ENCODE measurements at regions not wholly inside any gene's neighbourhood (a gene's known extent, or its start where the extent isn't known, plus 50 kb on each side); places are given as distances from the start of the nearest gene placed in this dataset.

DNA sequence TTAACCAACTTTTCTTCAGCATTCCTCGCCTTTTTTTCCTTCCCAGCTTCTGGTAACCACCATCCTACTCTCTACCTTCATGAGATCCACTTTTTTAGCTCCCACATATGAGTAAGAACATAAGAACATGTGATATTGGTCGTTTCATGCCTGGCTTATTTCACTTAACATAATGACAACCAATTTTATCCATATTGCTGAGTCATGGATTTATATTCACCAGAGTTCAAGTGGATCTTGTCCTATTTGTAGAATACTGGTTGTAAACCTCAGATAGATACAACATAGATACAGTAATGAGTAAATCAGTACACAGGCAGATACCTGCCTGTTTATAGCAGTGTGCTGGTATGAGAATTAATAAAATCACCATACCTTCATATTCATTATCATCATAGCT, 412.0 kb upstream of the RBMS3 start:
- no peaks in the 10 kb centered on the region for H3K27me3 ChIP-seq (ENCODE audit: control insufficient read depth in 1 of 2, insufficient read depth in 2 of 2, low read length in 2 of 2)
- no peaks in the 10 kb centered on the region for H3K36me3 ChIP-seq (ENCODE audit: control insufficient read depth in 2 of 2, insufficient read depth in 2 of 2, low read length in 1 of 2)
- H3K27ac ChIP-seq (ENCODE audit: low read depth in 2 of 2, low read length in 1 of 2), result no peak overlapping the region
- no peaks in the 10 kb centered on the region for H3K4me1 ChIP-seq (ENCODE audit: control insufficient read depth in 2 of 2, insufficient read depth in 2 of 2, low read length in 1 of 2)
- H3K4me3 ChIP-seq (ENCODE audit: low read depth in 1 of 2, low read length in 2 of 2), result no peak overlapping the region
- WGBS, 2 donors, result 55 to 60% methylated on average over 2 of the region's 2 CpGs
- H3K9me3 ChIP-seq (ENCODE audit: control insufficient read depth in 2 of 2, insufficient read depth in 1 of 2, low read depth in 1 of 2, low read length in 1 of 2), result no peaks in the 10 kb centered on the region

DNA sequence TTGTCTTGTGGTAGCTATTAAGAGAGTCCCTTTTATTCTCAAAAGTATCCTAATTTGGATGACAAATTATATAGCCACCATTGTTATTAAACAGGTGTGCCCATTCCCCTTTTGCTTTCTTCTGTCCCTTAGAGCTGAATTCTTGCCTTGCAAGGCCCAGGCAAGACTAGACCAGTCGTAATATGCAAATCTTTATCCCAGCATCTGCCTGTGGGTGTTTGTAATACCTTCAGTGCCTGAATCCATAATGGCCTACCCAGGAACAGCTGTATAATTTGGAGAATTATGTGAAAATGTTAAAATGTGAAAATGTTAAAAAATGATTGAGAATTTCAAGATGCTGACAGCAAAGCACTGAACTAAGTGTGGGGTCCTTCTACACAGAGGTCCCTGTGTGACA, 403.0 kb upstream of the RBMS3 start:
- Histone ChIP-seq H3K4me3 (ENCODE audit: low read depth in 1 of 2, low read length in 2 of 2) (no peak overlapping the region), H3K9me3 (ENCODE audit: control insufficient read depth in 2 of 2, insufficient read depth in 1 of 2, low read depth in 1 of 2, low read length in 1 of 2) (peaks cover 0 to 3% of the 10 kb centered on the region in 2 donors), H3K4me1 (ENCODE audit: control insufficient read depth in 2 of 2, insufficient read depth in 2 of 2, low read length in 1 of 2) (no peaks in the 10 kb centered on the region), H3K27me3 (ENCODE audit: control insufficient read depth in 1 of 2, insufficient read depth in 2 of 2, low read length in 2 of 2) (no peaks in the 10 kb centered on the region), H3K27ac (ENCODE audit: low read depth in 2 of 2, low read length in 1 of 2) (no peak overlapping the region), H3K36me3 (ENCODE audit: control insufficient read depth in 2 of 2, insufficient read depth in 2 of 2, low read length in 1 of 2) (no peaks in the 10 kb centered on the region)
- 52 to 65% methylated on average over 1 of the region's 1 CpG for WGBS, 2 donors

DNA sequence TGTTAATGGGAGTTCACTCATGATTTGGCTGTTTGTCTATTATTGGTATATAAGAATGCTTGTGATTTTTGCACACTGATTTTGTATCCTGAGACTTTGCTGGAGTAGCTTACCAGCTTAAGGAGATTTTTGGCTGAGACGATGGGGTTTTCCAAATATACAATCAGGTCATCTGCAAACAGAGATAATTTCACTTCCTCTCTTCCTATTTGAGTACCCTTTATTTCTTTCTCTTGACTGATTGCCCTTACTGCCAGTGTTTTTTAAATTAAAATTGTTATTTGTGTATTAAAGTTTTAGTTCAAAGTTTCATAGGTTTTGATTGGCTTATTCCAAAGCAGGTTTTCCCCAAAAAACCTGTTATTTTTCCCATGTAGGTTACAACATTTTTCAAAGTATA, 390.5 kb upstream of the RBMS3 start:
- Histone ChIP-seq H3K4me3 (ENCODE audit: low read depth in 1 of 2, low read length in 2 of 2) (no peak overlapping the region), H3K9me3 (ENCODE audit: control insufficient read depth in 2 of 2, insufficient read depth in 1 of 2, low read depth in 1 of 2, low read length in 1 of 2) (no peaks in the 10 kb centered on the region), H3K4me1 (ENCODE audit: control insufficient read depth in 2 of 2, insufficient read depth in 2 of 2, low read length in 1 of 2) (no peaks in the 10 kb centered on the region), H3K27me3 (ENCODE audit: control insufficient read depth in 1 of 2, insufficient read depth in 2 of 2, low read length in 2 of 2) (no peaks in the 10 kb centered on the region), H3K36me3 (ENCODE audit: control insufficient read depth in 2 of 2, insufficient read depth in 2 of 2, low read length in 1 of 2) (no peaks in the 10 kb centered on the region), H3K27ac (ENCODE audit: low read depth in 2 of 2, low read length in 1 of 2) (no peak overlapping the region)
- 50 to 59% methylated on average over 1 of the region's 1 CpG for WGBS, 2 donors

- H3K9me3 ChIP-seq (ENCODE audit: control insufficient read depth in 2 of 2, insufficient read depth in 1 of 2, low read depth in 1 of 2, low read length in 1 of 2), result no peaks in the 10 kb centered on the region
- no peaks in the 10 kb centered on the region for H3K27me3 ChIP-seq (ENCODE audit: control insufficient read depth in 1 of 2, insufficient read depth in 2 of 2, low read length in 2 of 2)
- 87% methylated on average over 4 of the region's 4 CpGs for WGBS, 2 donors
- no peak overlapping the region for H3K27ac ChIP-seq (ENCODE audit: low read depth in 2 of 2, low read length in 1 of 2)
- H3K4me3 ChIP-seq (ENCODE audit: low read depth in 1 of 2, low read length in 2 of 2), result no peak overlapping the region
- H3K4me1 ChIP-seq (ENCODE audit: control insufficient read depth in 2 of 2, insufficient read depth in 2 of 2, low read length in 1 of 2), result no peaks in the 10 kb centered on the region
- no peaks in the 10 kb centered on the region for H3K36me3 ChIP-seq (ENCODE audit: control insufficient read depth in 2 of 2, insufficient read depth in 2 of 2, low read length in 1 of 2)
Measured at GRCh38 chr3:28891485-28891884, 389.4 kb upstream of the RBMS3 start.

- no peaks in the 10 kb centered on the region for H3K36me3 ChIP-seq (ENCODE audit: control insufficient read depth in 2 of 2, insufficient read depth in 2 of 2, low read length in 1 of 2)
- H3K27me3 ChIP-seq (ENCODE audit: control insufficient read depth in 1 of 2, insufficient read depth in 2 of 2, low read length in 2 of 2), result no peaks in the 10 kb centered on the region
- H3K9me3 ChIP-seq (ENCODE audit: control insufficient read depth in 2 of 2, insufficient read depth in 1 of 2, low read depth in 1 of 2, low read length in 1 of 2), result peaks cover 0 to 4% of the 10 kb centered on the region in 2 donors
- H3K4me1 ChIP-seq (ENCODE audit: control insufficient read depth in 2 of 2, insufficient read depth in 2 of 2, low read length in 1 of 2), result no peaks in the 10 kb centered on the region
- WGBS, 2 donors, result 52% methylated on average over 1 of the region's 1 CpG
- H3K27ac ChIP-seq (ENCODE audit: low read depth in 2 of 2, low read length in 1 of 2), result no peak overlapping the region
- H3K4me3 ChIP-seq (ENCODE audit: low read depth in 1 of 2, low read length in 2 of 2), result no peak overlapping the region
Measured at GRCh38 chr3:28900301-28900700, 380.6 kb upstream of the RBMS3 start.

- Histone ChIP-seq H3K27ac (ENCODE audit: low read depth in 2 of 2, low read length in 1 of 2) (no peak overlapping the region), H3K4me1 (ENCODE audit: control insufficient read depth in 2 of 2, insufficient read depth in 2 of 2, low read length in 1 of 2) (no peaks in the 10 kb centered on the region), H3K36me3 (ENCODE audit: control insufficient read depth in 2 of 2, insufficient read depth in 2 of 2, low read length in 1 of 2) (no peaks in the 10 kb centered on the region), H3K9me3 (ENCODE audit: control insufficient read depth in 2 of 2, insufficient read depth in 1 of 2, low read depth in 1 of 2, low read length in 1 of 2) (peaks cover 0 to 4% of the 10 kb centered on the region in 2 donors), H3K4me3 (ENCODE audit: low read depth in 1 of 2, low read length in 2 of 2) (no peak overlapping the region), H3K27me3 (ENCODE audit: control insufficient read depth in 1 of 2, insufficient read depth in 2 of 2, low read length in 2 of 2) (no peaks in the 10 kb centered on the region)
Measured at GRCh38 chr3:28901018-28901417, 379.9 kb upstream of the RBMS3 start.

DNA sequence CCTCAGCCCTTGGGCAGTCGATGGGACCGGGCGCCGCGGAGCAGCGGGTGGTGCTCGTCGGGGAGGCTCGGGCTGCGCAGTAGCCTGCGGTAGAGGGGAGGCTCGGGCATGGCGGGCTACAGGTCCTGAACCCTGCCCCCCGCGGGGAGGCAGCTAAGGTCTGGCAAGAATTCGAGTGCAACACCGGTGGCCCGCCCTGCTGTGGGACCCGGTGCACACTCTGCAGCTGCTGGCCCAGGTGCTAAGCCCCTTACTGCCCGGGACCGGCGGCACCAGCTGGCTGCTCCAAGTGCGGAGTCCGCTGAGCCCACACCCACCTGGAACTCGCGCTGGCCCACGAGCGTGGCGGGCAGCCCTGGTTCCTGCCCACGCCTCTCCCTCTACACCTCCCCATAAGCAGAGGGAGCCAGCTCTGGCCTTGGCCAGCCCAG, 377.7 kb upstream of the RBMS3 start:
- Histone ChIP-seq H3K4me1 (ENCODE audit: control insufficient read depth in 2 of 2, insufficient read depth in 2 of 2, low read length in 1 of 2) (no peaks in the 10 kb centered on the region), H3K27me3 (ENCODE audit: control insufficient read depth in 1 of 2, insufficient read depth in 2 of 2, low read length in 2 of 2) (no peaks in the 10 kb centered on the region), H3K36me3 (ENCODE audit: control insufficient read depth in 2 of 2, insufficient read depth in 2 of 2, low read length in 1 of 2) (no peaks in the 10 kb centered on the region), H3K9me3 (ENCODE audit: control insufficient read depth in 2 of 2, insufficient read depth in 1 of 2, low read depth in 1 of 2, low read length in 1 of 2) (peaks cover 0 to 4% of the 10 kb centered on the region in 2 donors), H3K27ac (ENCODE audit: low read depth in 2 of 2, low read length in 1 of 2) (no peak overlapping the region), H3K4me3 (ENCODE audit: low read depth in 1 of 2, low read length in 2 of 2) (no peak overlapping the region)
- WGBS, 2 donors, result 96% methylated on average over 30 of the region's 30 CpGs

- no peaks in the 10 kb centered on the region for H3K4me1 ChIP-seq (ENCODE audit: control insufficient read depth in 2 of 2, insufficient read depth in 2 of 2, low read length in 1 of 2)
- no peak overlapping the region for H3K27ac ChIP-seq (ENCODE audit: low read depth in 2 of 2, low read length in 1 of 2)
- H3K27me3 ChIP-seq (ENCODE audit: control insufficient read depth in 1 of 2, insufficient read depth in 2 of 2, low read length in 2 of 2), result no peaks in the 10 kb centered on the region
- peaks cover 0 to 4% of the 10 kb centered on the region in 2 donors for H3K9me3 ChIP-seq (ENCODE audit: control insufficient read depth in 2 of 2, insufficient read depth in 1 of 2, low read depth in 1 of 2, low read length in 1 of 2)
- 65 to 66% methylated on average over 3 of the region's 3 CpGs for WGBS, 2 donors
- H3K36me3 ChIP-seq (ENCODE audit: control insufficient read depth in 2 of 2, insufficient read depth in 2 of 2, low read length in 1 of 2), result no peaks in the 10 kb centered on the region
- H3K4me3 ChIP-seq (ENCODE audit: low read depth in 1 of 2, low read length in 2 of 2), result no peak overlapping the region
Measured at GRCh38 chr3:28905798-28906197, 375.1 kb upstream of the RBMS3 start.

DNA sequence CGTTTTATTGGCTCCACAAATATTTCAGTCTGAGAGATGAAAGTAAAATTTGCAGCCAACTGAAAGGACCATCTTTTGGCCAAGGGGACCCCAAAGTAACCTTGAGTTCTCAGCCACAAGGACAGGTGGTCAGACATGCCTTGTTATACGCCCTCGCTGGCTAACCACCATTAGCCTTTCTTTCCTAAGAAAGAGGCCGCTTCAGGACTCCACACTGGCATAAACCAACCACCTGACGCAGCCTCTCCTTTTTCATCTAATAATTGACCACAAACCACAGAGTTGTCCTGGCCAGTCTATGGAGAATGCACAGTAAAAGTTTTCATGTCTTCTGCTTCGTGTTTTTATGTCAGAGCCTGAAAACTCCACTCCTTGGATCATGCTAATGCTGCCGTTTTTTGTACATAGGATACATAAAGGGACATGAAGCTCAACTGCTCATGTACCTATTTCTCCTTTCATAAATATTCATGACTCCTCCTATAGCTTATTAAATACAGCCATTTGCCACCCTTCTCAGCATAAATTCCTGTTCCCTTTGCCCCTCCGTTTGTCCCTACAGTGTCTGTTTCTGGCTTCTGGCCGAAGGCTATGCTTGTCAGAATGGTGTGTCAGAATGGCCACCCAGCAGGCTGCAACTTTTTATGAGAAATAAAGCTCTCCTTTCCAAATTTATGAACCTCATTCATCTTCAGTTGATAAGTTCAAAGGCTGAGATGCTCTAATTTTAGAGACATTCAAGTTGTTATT, 374.1 kb upstream of the RBMS3 start:
- H3K27me3 ChIP-seq (ENCODE audit: control insufficient read depth in 1 of 2, insufficient read depth in 2 of 2, low read length in 2 of 2), result no peaks in the 10 kb centered on the region
- 78 to 85% methylated on average over 9 of the region's 9 CpGs for WGBS, 2 donors
- H3K4me3 ChIP-seq (ENCODE audit: low read depth in 1 of 2, low read length in 2 of 2), result no peak overlapping the region
- no peak overlapping the region for H3K27ac ChIP-seq (ENCODE audit: low read depth in 2 of 2, low read length in 1 of 2)
- H3K36me3 ChIP-seq (ENCODE audit: control insufficient read depth in 2 of 2, insufficient read depth in 2 of 2, low read length in 1 of 2), result no peaks in the 10 kb centered on the region
- H3K9me3 ChIP-seq (ENCODE audit: control insufficient read depth in 2 of 2, insufficient read depth in 1 of 2, low read depth in 1 of 2, low read length in 1 of 2), result peaks cover 0 to 4% of the 10 kb centered on the region in 2 donors
- H3K4me1 ChIP-seq (ENCODE audit: control insufficient read depth in 2 of 2, insufficient read depth in 2 of 2, low read length in 1 of 2), result no peaks in the 10 kb centered on the region

GRCh38 chr3:28907616-28908015, 373.3 kb upstream of the RBMS3 start:
- peaks cover 0 to 4% of the 10 kb centered on the region in 2 donors for H3K9me3 ChIP-seq (ENCODE audit: control insufficient read depth in 2 of 2, insufficient read depth in 1 of 2, low read depth in 1 of 2, low read length in 1 of 2)
- H3K4me3 ChIP-seq (ENCODE audit: low read depth in 1 of 2, low read length in 2 of 2), result no peak overlapping the region
- no peaks in the 10 kb centered on the region for H3K27me3 ChIP-seq (ENCODE audit: control insufficient read depth in 1 of 2, insufficient read depth in 2 of 2, low read length in 2 of 2)
- 91 to 93% methylated on average over 3 of the region's 3 CpGs for WGBS, 2 donors
- no peaks in the 10 kb centered on the region for H3K4me1 ChIP-seq (ENCODE audit: control insufficient read depth in 2 of 2, insufficient read depth in 2 of 2, low read length in 1 of 2)
- no peak overlapping the region for H3K27ac ChIP-seq (ENCODE audit: low read depth in 2 of 2, low read length in 1 of 2)
- H3K36me3 ChIP-seq (ENCODE audit: control insufficient read depth in 2 of 2, insufficient read depth in 2 of 2, low read length in 1 of 2), result no peaks in the 10 kb centered on the region

All from esophagus (tissue), 2 donors.